ENCODE measurements at regions not wholly inside any gene's neighbourhood (a gene's known extent, or its start where the extent isn't known, plus 50 kb on each side); places are given as distances from the start of the nearest gene placed in this dataset.

- Histone ChIP-seq H3K9me3 (ENCODE audit: control insufficient read depth, insufficient read depth, low read depth, low read length) (no peaks in the 10 kb centered on the region), H3K4me3 (ENCODE audit: low read depth in 2 of 2, low read length in 2 of 2) (no peak overlapping the region), H3K36me3 (ENCODE audit: control insufficient read depth, insufficient read depth, low read length) (no peaks in the 10 kb centered on the region), H3K27me3 (ENCODE audit: control insufficient read depth, insufficient read depth, low read length) (no peaks in the 10 kb centered on the region), H3K27ac (ENCODE audit: low read length) (no peak overlapping the region), H3K4me1 (ENCODE audit: control insufficient read depth, insufficient read depth, low read length) (no peaks in the 10 kb centered on the region)
- DNase-seq (ENCODE audit: low read depth, low spot score) = no peak
- CTCF ChIA-PET = no interaction called here
- TF ChIP-seq POLR2AphosphoS5 (IDR thresholded peaks at IDR 0.05; ENCODE audit: low read depth, low read length) = no peak
- no peak for ATAC-seq
- in situ Hi-C loops (cut with HindIII; ENCODE audit: low pct_unique_long_range_greater_than_20kb, low sequenced_read_pairs) (no loop called here), intact Hi-C loops (cut with micrococcal nuclease; ENCODE audit: unreplicated experiment) (no loop called here)
- no TSS peak for BruUV-seq (replicated peaks)
- POLR2A ChIA-PET = no interaction called here
These were observed 304.6 kb downstream of the SLCO4C1 start for GRCh38 chr5:101991486-101991885.

DNA sequence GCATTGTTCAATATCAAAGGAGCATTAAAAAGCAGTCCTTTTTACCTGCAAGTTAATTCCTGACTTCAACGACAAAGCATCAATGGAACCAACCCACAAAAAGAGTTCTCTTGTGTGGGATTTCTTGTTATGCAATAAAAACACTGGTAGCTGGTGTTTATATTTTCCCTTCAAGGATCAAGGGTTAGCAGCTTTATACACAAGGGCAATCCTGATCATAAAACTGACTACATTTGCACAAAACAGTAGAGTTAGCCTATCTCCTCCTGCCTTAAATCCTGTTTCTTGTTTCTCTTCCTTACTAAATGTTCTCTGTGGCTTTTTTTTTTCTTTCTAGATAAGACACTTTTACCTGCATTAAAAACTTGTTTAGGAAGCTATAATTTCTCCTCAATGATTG, 306.4 kb downstream of the SLCO4C1 start:
- in situ Hi-C loops (cut with HindIII; ENCODE audit: low pct_unique_long_range_greater_than_20kb, low sequenced_read_pairs) = no loop called here
- H3K4me3 ChIP-seq (ENCODE audit: low read depth in 2 of 2, low read length in 2 of 2) = no peak overlapping the region
- ChIA-PET CTCF (no interaction called here), POLR2A (no interaction called here)
- no peaks in the 10 kb centered on the region for H3K36me3 ChIP-seq (ENCODE audit: control insufficient read depth, insufficient read depth, low read length)
- H3K4me1 ChIP-seq (ENCODE audit: control insufficient read depth, insufficient read depth, low read length) = no peaks in the 10 kb centered on the region
- H3K27me3 ChIP-seq (ENCODE audit: control insufficient read depth, insufficient read depth, low read length) = no peaks in the 10 kb centered on the region
- no peak for ATAC-seq
- no peak overlapping the region for H3K27ac ChIP-seq (ENCODE audit: low read length)
- TF ChIP-seq SIN3A (IDR thresholded peaks at IDR 0.05; ENCODE audit: borderline replicate concordance, insufficient read depth, low read depth, low read length) (no peak), REST (IDR thresholded peaks at IDR 0.05; ENCODE audit: insufficient read depth in 1 of 2, low read depth in 2 of 2, low read length in 1 of 2) (no peak), TCF7L2 (IDR thresholded peaks at IDR 0.05; ENCODE audit: low read depth, low read length) (no peak), POLR2AphosphoS5 (IDR thresholded peaks at IDR 0.05; ENCODE audit: low read depth, low read length) (no peak)
- TF ChIP-seq, protein P1, sequence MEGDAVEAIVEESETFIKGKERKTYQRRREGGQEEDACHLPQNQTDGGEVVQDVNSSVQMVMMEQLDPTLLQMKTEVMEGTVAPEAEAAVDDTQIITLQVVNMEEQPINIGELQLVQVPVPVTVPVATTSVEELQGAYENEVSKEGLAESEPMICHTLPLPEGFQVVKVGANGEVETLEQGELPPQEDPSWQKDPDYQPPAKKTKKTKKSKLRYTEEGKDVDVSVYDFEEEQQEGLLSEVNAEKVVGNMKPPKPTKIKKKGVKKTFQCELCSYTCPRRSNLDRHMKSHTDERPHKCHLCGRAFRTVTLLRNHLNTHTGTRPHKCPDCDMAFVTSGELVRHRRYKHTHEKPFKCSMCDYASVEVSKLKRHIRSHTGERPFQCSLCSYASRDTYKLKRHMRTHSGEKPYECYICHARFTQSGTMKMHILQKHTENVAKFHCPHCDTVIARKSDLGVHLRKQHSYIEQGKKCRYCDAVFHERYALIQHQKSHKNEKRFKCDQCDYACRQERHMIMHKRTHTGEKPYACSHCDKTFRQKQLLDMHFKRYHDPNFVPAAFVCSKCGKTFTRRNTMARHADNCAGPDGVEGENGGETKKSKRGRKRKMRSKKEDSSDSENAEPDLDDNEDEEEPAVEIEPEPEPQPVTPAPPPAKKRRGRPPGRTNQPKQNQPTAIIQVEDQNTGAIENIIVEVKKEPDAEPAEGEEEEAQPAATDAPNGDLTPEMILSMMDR (IDR thresholded peaks at IDR 0.05) = no peak
- BruUV-seq (replicated peaks) = no TSS peak
- intact Hi-C loops (cut with micrococcal nuclease; ENCODE audit: unreplicated experiment) = no loop called here
- H3K9me3 ChIP-seq (ENCODE audit: control insufficient read depth, insufficient read depth, low read depth, low read length) = no peaks in the 10 kb centered on the region
- no peak for DNase-seq (ENCODE audit: low read depth, low spot score)

- Histone ChIP-seq H3K27me3 (ENCODE audit: control insufficient read depth, insufficient read depth, low read length) (no peaks in the 10 kb centered on the region), H3K27ac (ENCODE audit: low read length) (no peak overlapping the region), H3K36me3 (ENCODE audit: control insufficient read depth, insufficient read depth, low read length) (no peaks in the 10 kb centered on the region), H3K4me1 (ENCODE audit: control insufficient read depth, insufficient read depth, low read length) (no peaks in the 10 kb centered on the region), H3K4me3 (ENCODE audit: low read depth in 2 of 2, low read length in 2 of 2) (no peak overlapping the region), H3K9me3 (ENCODE audit: control insufficient read depth, insufficient read depth, low read depth, low read length) (no peaks in the 10 kb centered on the region)
- ATAC-seq (no peak), DNase-seq (ENCODE audit: low read depth, low spot score) (peak; percentile 24)
- in situ Hi-C loops (cut with HindIII; ENCODE audit: low pct_unique_long_range_greater_than_20kb, low sequenced_read_pairs) (no loop called here), intact Hi-C loops (cut with micrococcal nuclease; ENCODE audit: unreplicated experiment) (no loop called here)
- no TSS peak for BruUV-seq (replicated peaks)
- ChIA-PET POLR2A (no interaction called here), CTCF (no interaction called here)
- TF ChIP-seq, protein P1 (IDR thresholded peaks at IDR 0.05) = peak; percentile 72; the same call in 1 of the 2 replicates
- TF ChIP-seq TCF7L2 (IDR thresholded peaks at IDR 0.05; ENCODE audit: low read depth, low read length) (no peak), REST (IDR thresholded peaks at IDR 0.05; ENCODE audit: insufficient read depth in 1 of 2, low read depth in 2 of 2, low read length in 1 of 2) (no peak)
These were observed 318.2 kb downstream of the SLCO4C1 start for GRCh38 chr5:101977729-101978345.
